Gastroesophageal sphincter (tissue), 2 donors: ENCODE measurements at regions not wholly inside any gene's neighbourhood (a gene's known extent, or its start where the extent isn't known, plus 50 kb on each side); places are given as distances from the start of the nearest gene placed in this dataset.

ENCODE experiments used
- POLR2A ChIP-seq, 2 donors: fragments of 450-650 bp; IDR thresholded peaks; one replicate each; pipeline ENCODE4 v1.6.1; 2017; ENCODE audit warnings: antibody characterized with exemption in 2 of 2, mild to moderate bottlenecking in 2 of 2, moderate library complexity in 1 of 2
- POLR2AphosphoS5 ChIP-seq: sonication (generic); formaldehyde crosslinking; IDR thresholded peaks from one replicate; pipeline ENCODE4 v1.6.1; 2017; ENCODE audit warnings: antibody characterized with exemption

DNA sequence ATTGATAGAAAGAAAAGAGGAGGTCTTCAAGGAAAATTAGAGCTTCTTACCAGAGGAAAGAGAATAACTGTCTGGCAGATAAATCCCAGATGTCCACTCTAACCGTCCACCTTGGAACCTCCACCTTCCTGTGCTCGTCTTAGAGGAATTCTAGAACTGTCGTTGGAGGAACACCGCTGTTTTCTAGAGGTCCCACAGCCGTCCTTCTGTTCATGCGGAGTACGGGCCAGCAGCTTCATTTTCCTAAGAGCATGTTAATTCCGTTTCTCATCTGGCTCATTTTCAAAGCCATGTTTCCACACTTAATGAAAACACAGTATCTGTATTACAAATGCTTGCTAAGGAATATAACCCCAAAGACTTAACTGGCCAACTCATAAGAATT is 107.9 kb upstream of the ESRRB start:
- TF ChIP-seq POLR2AphosphoS5 (no peak), POLR2A (IDR thresholded peaks at IDR 0.05) (no peak)
